Activated effector memory CD4-positive, alpha-beta T cell treated with Interleukin-2 at 50 U/mL for 16 hours (primary cell): ENCODE measurements at regions not wholly inside any gene's neighbourhood (a gene's known extent, or its start where the extent isn't known, plus 50 kb on each side); places are given as distances from the start of the nearest gene placed in this dataset.
"Not testable (repeated sequence)": the region's sequence is repeated elsewhere in the genome, so short reads cannot be mapped to it uniquely, and the experiment has no call there.

Source experiments
- DNase-seq: peaks from one replicate; pipeline ENCODE4 v3.0.0-alpha.2; 2020

DNA sequence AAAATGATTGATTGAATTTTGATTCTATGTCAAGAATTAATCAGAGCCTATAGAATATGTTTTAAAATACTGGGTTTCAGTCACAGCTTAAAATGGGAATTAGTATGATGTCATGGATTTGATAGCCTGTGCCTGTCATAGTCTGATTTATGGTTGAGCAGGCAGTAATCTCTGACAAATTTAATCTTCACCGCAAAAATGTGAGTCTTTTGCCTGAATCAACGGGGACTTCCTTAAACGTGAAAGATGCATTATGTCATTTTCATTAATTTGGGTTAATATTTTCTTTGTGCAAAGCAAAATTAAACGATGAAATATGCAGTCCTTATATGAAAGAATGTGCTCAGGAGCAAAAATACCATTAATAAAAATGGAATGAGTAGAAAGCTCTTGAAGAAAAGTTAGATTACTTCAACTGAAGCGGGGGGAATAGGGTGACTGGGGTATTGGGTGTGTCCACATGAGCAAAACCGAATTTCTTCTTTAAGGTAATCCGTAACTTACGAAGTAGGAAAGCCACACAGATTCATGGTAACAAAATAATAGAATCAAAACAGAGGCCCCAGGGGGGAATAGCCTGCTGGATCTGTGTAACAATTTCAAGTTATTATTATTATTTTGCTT is 339.6 kb upstream of the NOX3 start:
- DNase-seq: no peak

DNA sequence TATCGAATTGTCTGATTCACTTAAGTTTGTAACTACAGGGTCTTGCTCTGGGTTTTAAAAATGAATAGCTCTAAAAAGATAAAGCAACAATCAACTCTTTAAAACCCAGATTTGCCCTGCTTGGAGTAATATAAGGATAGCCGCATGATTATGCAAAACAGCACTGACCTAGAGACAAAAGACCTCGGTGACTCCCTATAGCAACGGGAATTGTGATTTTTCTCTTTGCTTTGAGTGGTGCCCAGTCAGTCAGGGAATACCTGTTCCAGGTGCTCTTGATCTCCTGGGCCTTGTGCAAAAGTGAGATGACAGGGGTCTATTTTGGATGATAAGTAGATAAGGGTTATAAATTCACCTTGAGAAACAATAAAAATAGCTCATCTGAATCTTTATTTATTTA is 336.3 kb upstream of the NOX3 start:
- DNase-seq: no peak

DNA sequence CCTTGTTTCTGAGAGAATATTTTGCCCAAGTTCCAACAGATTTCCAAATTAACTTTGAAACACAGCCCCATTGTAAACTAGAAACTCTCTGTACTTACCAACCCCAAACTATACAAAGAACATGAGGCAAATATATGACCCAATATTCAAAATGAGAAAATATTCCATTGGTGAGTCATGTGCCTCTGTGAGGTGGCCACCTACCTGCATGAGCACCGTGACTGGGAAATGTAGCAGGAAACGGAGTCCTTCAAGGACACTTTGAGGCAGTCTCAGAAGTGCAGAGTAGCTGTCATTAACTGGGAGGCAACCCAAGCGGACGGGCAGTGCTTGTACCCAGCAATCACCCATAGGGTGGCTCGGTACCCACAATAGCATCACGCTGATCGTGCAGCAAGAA is 335.5 kb upstream of the NOX3 start:
- no peak for DNase-seq

DNA sequence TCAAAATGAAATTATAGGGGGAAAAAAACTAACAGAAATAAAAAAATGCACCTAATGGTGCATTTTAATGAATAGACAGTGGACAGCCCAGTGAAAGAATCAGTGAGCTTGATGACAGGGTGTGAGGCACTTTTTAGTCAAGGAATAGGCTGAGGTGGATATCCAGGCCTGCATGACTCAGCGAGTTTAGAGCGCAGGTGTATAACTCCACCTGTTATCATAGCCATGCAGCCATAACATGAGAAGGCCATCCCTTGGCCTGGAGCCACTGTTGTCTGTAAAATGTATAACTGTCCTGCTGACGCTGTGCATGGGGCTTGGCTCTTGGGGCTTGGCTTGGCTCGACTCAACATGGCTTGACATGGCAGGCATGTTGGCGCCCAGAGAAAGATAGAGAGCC is 331.5 kb upstream of the NOX3 start:
- DNase-seq: no peak

DNA sequence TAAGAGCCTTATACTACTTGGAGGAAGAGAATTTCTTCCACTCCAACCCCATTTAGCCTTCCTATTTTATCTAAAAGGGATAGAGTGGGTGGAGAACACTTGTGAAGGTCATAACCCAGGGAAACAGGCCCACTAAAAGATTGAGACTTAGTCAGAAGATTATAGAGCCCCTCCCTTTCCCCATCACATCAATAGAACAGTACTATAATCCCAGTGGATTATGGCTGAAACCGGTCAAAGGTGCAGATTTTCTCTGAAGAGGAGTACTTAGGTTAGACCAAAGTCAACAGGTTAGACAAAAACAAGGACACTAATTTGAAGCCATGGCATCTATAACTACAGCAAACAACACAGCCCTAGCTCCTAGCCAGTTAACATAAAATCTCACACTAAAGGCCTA is 330.9 kb upstream of the NOX3 start:
- no peak for DNase-seq

DNA sequence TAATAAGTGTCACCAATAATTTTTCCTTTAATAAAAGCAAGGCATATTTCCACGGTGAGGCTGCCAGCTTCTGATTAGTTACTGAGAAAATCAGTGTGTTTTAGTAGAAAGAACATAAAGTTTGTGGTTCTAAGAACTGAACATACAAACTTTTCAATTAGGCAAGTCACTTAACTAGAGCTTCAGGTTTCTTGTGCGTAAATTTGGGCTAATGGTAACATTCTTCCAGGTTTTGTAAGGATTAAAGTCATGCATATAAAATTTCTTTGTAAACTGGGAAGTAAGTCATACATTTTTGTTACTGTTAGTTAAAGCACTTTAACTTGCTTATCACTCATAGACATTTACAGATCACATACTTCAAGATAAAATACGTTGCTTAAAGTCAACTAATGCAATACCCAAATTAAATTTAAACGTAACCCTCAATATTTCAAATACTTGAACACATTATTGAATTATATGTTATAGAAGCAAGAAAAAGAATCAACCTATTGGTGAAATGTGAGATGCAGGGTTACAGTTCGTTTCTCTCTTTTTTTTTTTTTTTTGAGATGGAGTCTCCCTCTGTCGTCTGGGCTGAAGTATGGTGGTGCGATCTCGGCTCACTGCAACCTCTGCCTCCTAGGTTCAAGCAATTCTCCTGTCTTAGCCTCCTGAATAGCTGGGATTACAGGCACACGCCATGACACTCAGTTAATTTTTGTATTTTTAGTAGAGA is 327.3 kb upstream of the NOX3 start:
- no peak for DNase-seq

DNA sequence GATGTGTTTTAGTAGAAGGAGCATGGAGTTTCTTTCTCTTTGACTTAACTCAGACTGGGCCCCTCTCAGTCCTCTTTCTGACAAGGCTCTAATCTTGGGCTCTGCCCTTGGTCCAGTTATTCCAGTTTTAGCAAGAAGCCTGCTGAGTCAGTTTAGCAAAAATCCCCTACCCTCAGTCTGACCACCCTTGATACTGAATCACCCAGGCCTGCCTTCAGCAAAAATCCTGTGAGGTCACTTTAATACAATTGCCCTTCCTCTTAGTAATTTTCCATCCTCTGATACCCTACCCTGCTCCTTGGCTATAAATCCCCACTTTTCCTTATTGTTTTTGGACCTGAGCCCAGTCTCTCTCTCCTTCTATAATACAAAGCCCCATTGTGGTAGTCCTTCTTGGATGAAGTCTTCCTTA is 326.7 kb upstream of the NOX3 start:
- no peak for DNase-seq

DNA sequence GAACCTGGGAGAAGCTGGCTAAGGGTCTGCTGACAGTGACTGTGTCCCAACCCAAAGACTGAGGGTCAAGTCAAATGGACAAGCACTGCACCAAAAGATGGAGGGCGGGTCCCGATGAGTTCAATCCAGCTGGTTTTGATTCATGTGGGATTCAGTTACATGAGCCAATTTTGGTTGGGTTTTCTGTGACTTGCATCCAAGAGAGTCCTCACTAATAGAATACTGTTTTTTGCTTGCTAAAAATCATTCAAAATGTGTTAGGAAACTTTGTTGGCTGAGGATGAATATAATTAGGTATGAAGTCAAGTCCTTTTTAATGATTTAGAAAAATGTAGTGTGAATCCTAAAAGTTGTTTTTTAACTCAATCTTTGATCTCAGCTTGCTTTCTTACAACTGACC is 323.8 kb upstream of the NOX3 start:
- DNase-seq: no peak

DNA sequence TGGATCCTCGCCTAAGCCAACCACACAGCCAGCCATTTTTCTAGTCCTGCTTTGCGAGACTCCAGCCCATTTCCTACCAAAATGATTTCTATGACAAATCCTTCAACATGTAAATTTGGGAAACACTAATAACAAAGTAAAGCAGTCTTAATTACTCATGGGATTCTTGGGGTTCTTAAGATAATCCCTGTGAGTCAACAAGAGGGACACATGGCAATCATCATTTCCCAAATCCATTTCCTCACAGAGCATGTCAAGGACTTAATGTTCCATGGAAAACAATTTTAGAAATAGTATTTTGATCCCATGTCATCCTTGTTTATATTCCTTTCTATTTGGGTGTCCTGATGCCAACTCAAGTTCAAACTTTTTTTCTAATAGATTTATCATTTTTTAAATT is 322.7 kb upstream of the NOX3 start:
- DNase-seq: no peak

DNA sequence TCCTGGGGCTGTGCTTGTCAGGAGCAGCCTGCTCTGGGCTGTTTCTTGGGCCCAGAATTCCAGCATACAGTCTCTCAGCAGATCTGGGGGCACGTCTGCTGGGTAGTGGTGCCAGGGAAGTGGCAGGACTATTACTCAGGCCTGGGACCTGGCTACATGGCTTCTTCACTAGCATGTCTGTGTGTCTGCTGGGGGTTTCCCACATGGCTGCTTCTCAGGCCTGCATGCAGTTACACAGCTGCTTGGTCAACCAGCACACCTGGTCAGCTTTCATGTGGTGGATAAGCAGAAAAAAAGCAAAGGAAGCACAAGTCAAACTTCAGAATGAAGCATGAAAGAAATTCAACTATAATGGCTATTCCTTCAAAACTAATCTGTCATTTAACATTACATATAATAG is 316.2 kb upstream of the NOX3 start:
- no peak for DNase-seq

DNA sequence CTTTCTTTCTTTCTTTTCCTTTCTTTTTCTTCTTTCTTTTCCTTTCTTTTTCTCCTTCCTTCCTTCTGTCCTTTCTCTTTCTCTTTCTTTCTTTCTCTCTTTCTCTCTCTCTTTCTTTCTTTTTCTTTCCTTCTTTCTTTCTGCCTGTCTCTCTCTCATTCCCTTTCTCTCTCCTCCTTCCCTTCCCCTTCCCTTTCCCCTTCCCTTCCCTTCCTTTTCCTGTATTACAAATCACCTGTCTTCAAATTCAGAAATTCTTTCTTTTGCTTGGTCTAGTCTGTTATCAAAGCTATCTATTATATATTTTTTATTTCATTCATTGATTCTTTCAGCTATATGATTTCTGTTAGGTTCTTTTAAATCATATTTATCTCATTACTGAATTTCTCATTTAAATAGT is 315.2 kb upstream of the NOX3 start:
- no peak for DNase-seq

DNA sequence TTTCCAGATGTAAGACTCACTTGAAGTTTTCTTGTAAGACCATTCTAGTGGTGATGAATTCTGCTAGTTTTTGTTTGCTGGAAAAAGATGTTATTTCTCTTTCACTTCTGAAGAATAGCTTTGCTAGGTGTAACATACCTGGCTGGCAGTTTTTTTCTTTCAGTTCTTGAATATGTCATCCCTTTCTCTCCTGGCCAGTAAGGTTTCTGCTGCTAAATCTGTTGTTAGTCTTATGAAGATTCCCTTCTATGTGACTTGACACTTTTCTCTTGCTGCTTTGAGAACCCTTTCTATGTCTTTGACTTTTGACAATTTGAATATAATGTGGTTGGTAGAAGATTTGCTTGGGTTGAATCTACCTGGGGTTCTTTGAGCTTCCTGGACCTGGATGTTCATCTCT is 314.7 kb upstream of the NOX3 start:
- DNase-seq: no peak

DNA sequence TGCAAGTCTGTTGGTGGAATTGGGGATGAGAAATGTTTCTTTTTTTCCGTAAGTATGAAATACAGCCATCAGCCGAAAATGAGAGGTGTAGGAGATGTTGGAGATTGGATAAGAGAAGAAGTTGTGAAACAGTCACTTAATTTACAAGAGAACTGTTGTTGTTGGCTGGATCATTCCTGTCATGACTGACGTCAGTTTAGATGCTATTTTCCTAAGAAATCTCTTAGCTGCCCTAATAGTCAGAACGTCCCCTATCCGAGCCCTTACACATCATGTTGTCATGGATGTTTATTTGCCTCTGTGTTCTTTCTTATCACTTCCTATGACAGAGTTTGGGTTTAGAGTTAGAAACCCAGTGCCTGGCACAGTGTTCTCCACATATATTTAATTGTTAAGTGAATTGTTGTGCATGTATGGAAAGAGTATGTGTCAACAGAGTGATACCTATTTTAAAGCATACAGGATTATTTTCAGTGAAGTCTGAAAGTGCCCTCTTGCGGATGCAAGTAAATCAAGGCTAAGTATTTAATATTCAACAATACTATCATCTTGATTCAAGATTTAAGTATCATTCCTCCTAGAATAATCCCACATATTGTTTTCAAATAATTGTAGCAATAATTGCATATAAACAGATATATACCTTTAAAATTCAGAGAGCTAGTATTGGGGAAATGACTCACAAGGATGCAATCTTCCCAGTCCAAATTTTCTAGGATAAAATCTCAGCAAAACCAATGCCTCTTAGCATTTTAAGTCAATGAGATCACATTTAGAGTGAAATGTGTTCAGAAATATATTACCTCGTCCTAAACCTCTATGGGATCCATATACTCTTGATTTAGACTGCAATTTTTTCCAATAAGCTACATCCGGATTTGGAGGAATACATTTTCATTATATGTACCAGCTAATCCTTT is 309.9 kb upstream of the NOX3 start:
- DNase-seq: no peak

DNA sequence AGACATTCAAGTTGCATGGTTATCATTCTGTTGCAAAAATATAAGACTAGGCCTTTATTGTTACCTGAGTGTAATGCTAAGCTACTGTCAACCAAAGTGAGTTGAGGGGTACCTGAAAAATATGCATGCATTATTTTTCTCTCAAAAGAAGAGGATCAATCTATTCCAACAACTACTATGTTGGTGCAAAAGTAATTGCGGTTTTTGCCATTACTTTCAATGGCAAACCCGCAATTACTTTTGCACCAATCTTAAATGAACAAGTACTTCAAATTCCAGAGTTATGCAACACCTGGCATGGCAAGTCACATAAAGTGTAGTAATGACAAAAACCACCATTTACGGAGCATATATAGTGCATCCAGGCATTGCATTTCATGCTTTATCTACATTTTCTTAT is 307.0 kb upstream of the NOX3 start:
- no peak for DNase-seq

DNA sequence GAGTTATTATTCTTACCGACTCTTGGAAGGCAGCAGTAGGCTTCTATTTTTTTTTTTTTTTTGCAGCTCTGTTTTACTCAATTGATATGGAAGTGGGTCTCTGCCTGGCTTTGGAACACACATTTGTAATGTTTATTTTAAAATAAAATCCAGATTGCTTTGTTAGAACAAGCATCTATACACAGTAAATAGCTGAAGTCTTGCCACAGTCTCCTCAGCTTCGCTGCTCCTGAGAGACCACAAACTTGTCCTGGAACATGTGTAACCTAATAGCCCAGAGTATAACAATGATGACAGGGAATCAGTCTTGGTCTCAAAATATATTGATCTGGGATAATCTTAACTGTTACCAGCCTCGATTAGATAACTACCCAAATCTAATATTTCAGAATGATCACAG is 299.8 kb upstream of the NOX3 start:
- DNase-seq: no peak

DNA sequence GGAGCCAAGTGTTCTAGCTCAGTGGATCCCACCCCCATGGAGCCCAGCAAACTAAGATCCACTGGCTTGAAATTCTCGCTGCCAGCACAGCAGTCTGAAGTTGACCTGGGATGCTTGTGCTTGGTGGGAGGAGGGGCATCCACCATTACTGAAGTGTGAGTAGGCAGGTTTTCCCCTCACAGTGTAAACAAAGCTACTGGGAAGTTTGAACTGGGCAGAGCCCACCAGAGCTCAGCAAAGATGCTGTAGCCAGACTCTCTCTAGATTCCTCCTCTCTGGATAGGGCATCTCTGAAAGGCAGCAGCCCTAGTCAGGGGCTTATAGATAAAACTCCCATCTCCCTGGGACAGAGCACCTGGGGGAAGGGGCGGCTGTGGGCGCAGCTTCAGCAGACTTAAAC is 293.1 kb upstream of the NOX3 start:
- DNase-seq: not testable (repeated sequence)

DNA sequence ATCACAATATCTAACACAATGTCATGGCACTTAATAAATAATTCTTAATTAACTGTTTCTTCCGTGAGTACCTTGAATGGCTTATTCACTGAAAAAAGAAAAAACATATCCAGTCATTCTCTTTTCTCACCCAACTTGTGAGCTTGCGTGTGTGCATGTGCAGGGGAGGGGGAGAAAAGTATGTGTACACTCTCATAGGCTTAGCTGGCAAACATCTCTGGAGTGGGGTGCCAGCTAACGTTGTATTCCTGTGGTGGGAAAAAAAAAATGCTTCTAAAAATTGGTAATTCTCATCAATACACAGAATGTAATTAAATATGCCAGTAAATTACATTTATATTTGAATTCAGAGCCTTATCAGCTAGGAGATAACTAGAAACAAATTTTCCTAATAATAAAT is 291.9 kb upstream of the NOX3 start:
- no peak for DNase-seq

DNA sequence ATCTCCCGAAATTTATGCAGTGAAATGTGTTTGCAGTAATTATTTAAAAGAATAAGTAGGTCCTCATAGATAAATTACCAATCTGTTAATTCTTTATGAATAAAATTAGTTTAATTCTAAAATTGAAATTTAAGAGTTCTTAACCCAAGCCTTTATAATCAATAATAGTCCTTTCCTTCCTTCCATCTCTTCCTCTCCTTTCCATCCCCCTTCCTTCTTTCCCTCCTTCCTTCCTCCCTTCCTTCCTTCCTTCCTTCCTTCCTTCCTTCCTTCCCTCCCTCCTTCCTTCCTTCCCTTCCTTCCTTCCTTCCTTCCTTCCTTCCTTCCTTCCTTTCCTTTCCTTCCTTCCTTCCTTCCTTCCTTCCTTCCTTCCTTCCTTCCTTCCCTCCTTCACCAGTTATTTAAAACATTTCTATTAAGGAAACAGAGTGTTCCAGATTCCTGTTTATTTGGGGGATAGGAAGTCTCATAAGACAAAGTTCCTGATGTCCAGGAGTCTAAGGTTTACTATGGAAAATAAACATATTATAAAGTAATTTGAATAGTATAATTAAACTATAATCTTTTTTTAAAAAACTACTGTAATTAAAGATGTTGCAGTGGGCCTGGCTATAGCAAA is 285.3 kb upstream of the NOX3 start:
- no peak for DNase-seq

DNA sequence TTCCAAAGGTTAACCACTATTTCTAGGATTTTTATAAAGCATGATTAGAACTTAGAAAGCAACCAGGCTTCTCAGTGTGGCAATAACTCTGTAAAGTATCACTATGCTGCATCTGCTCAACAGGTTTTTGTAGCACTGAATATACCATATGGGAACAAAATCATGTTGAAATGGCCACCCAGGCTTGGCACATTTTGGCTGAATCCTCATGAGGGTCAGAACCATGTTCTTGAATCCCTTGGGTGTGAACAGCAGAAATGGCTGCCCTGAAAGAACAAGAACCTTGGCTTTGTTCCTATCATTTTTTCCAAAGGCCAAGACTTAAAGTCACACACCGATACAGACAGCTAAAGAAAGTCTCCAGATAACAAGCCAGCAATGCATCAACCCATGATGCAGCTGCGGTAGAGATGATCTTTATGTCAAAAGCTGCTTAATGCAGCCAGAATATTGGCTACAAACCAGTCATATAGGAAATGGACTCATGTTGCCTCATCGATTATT is 283.0 kb upstream of the NOX3 start:
- DNase-seq: no peak

DNA sequence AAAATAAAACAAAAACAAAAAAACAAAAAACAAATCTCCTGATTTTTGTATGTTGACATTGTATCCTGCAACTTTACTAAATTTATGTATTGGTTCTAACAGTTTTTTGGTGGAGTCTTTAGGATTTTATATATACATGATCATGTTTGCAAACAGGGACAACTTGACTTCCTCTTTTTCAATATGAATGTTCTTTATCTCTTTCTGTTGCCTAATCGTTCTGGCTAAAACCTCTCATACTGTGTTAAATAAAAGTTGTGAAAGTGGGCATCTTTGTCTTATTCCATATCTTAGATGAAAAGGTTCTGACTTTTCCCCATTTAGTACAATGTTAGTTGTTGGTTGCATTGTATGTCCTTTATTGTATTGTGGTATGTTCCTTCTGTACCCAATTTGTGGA is 261.7 kb upstream of the NOX3 start:
- DNase-seq: no peak

DNA sequence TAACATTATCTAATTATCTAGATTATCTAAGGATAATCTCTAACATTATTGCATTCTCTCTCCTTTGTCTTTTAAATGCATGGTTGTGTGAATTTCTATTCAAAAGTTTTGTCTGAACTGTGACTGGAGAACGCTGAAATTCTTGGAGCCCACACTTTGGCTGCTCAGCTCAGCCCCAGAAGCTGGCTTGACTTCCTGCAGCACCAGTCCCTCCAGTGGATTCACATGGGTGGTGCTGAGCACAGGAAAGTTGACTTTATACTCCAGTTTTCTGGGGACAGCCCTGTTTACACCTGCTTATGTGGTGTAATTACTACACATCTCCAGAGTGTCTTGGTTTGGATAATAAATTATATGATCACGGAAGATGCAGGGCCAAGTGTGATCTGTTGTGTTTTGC is 255.1 kb upstream of the NOX3 start:
- no peak for DNase-seq

DNA sequence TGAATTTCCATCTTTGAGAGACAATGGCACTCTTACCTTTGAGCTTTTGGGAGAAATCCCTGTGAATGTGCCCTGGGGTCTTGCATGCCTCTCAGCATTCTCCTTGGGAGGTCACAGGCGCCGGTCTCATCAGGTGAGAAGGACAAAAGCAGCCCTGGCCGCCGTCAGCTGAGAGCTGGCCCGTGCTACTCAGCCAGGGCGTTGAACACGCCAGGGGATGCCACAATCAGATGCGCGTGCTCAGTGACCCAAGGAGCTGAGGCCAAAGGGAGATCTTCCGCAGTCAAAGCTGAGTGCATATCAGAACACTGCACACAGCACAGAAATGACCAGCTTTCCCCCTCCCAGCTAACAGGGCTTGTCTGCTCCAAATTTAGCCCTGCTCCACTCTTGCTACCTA is 253.6 kb upstream of the NOX3 start:
- DNase-seq: no peak

DNA sequence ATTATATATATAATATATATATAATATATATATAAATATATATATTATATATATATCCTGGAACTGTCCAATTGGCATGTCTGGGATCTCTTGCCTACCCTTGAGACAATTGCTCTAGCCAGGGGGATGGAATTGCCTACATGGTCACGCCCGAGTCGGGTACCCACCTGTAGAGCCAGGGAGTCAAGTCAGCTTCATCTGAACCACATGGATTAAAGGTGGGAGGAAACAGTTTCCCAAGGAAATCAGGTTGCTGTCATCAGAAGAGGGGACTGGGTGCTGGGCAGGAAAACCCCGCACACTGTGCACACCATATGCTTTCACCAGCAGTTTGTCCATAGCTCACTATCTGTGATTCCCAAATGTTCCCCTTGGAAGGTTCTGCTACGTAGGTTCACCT is 252.5 kb upstream of the NOX3 start:
- DNase-seq: no peak
